ENCODE measurements at regions not wholly inside any gene's neighbourhood (a gene's known extent, or its start where the extent isn't known, plus 50 kb on each side); places are given as distances from the start of the nearest gene placed in this dataset.

GRCh38 chrX:45602151-45602550 lies 401.5 kb upstream of the DIPK2B start:
- Histone ChIP-seq H3K27ac (ENCODE audit: low read depth in 2 of 2, low read length in 1 of 2) (no peak overlapping the region), H3K27me3 (ENCODE audit: control insufficient read depth in 1 of 2, insufficient read depth in 2 of 2, low read length in 2 of 2) (no peaks in the 10 kb centered on the region), H3K9me3 (ENCODE audit: control insufficient read depth in 2 of 2, insufficient read depth in 1 of 2, low read depth in 1 of 2, low read length in 1 of 2) (no peaks in the 10 kb centered on the region), H3K4me3 (ENCODE audit: low read depth in 1 of 2, low read length in 2 of 2) (no peak overlapping the region), H3K4me1 (ENCODE audit: control insufficient read depth in 2 of 2, insufficient read depth in 2 of 2, low read length in 1 of 2) (no peaks in the 10 kb centered on the region), H3K36me3 (ENCODE audit: control insufficient read depth in 2 of 2, insufficient read depth in 2 of 2, low read length in 1 of 2) (no peaks in the 10 kb centered on the region)
- WGBS, 2 donors, result 32 to 53% methylated on average over 2 of the region's 2 CpGs

GRCh38 chrX:45601052-45601451 lies 400.4 kb upstream of the DIPK2B start:
- Histone ChIP-seq H3K9me3 (ENCODE audit: control insufficient read depth in 2 of 2, insufficient read depth in 1 of 2, low read depth in 1 of 2, low read length in 1 of 2) (no peaks in the 10 kb centered on the region), H3K36me3 (ENCODE audit: control insufficient read depth in 2 of 2, insufficient read depth in 2 of 2, low read length in 1 of 2) (no peaks in the 10 kb centered on the region), H3K4me1 (ENCODE audit: control insufficient read depth in 2 of 2, insufficient read depth in 2 of 2, low read length in 1 of 2) (no peaks in the 10 kb centered on the region), H3K27me3 (ENCODE audit: control insufficient read depth in 1 of 2, insufficient read depth in 2 of 2, low read length in 2 of 2) (peaks cover 0 to 3% of the 10 kb centered on the region in 2 donors), H3K27ac (ENCODE audit: low read depth in 2 of 2, low read length in 1 of 2) (no peak overlapping the region), H3K4me3 (ENCODE audit: low read depth in 1 of 2, low read length in 2 of 2) (no peak overlapping the region)
- 55 to 83% methylated on average over 5 of the region's 5 CpGs for WGBS, 2 donors

GRCh38 chrX:45598861-45599260 lies 398.2 kb upstream of the DIPK2B start:
- no peaks in the 10 kb centered on the region for H3K36me3 ChIP-seq (ENCODE audit: control insufficient read depth in 2 of 2, insufficient read depth in 2 of 2, low read length in 1 of 2)
- 72 to 94% methylated on average over 3 of the region's 3 CpGs for WGBS, 2 donors
- H3K9me3 ChIP-seq (ENCODE audit: control insufficient read depth in 2 of 2, insufficient read depth in 1 of 2, low read depth in 1 of 2, low read length in 1 of 2), result no peaks in the 10 kb centered on the region
- no peak overlapping the region for H3K4me3 ChIP-seq (ENCODE audit: low read depth in 1 of 2, low read length in 2 of 2)
- peaks cover 0 to 3% of the 10 kb centered on the region in 2 donors for H3K27me3 ChIP-seq (ENCODE audit: control insufficient read depth in 1 of 2, insufficient read depth in 2 of 2, low read length in 2 of 2)
- H3K27ac ChIP-seq (ENCODE audit: low read depth in 2 of 2, low read length in 1 of 2), result no peak overlapping the region
- H3K4me1 ChIP-seq (ENCODE audit: control insufficient read depth in 2 of 2, insufficient read depth in 2 of 2, low read length in 1 of 2), result no peaks in the 10 kb centered on the region

GRCh38 chrX:45596188-45596808 lies 395.6 kb upstream of the DIPK2B start:
- 48 to 60% methylated on average over 2 of the region's 2 CpGs for WGBS, 2 donors
- Histone ChIP-seq H3K9me3 (ENCODE audit: control insufficient read depth in 2 of 2, insufficient read depth in 1 of 2, low read depth in 1 of 2, low read length in 1 of 2) (no peaks in the 10 kb centered on the region), H3K36me3 (ENCODE audit: control insufficient read depth in 2 of 2, insufficient read depth in 2 of 2, low read length in 1 of 2) (no peaks in the 10 kb centered on the region), H3K27ac (ENCODE audit: low read depth in 2 of 2, low read length in 1 of 2) (no peak overlapping the region), H3K4me1 (ENCODE audit: control insufficient read depth in 2 of 2, insufficient read depth in 2 of 2, low read length in 1 of 2) (no peaks in the 10 kb centered on the region), H3K4me3 (ENCODE audit: low read depth in 1 of 2, low read length in 2 of 2) (no peak overlapping the region), H3K27me3 (ENCODE audit: control insufficient read depth in 1 of 2, insufficient read depth in 2 of 2, low read length in 2 of 2) (peaks cover 0 to 3% of the 10 kb centered on the region in 2 donors)

- WGBS, 2 donors, result 73 to 92% methylated on average over 3 of the region's 3 CpGs
- Histone ChIP-seq H3K4me3 (ENCODE audit: low read depth in 1 of 2, low read length in 2 of 2) (no peak overlapping the region), H3K27me3 (ENCODE audit: control insufficient read depth in 1 of 2, insufficient read depth in 2 of 2, low read length in 2 of 2) (peaks cover 0 to 3% of the 10 kb centered on the region in 2 donors), H3K4me1 (ENCODE audit: control insufficient read depth in 2 of 2, insufficient read depth in 2 of 2, low read length in 1 of 2) (no peaks in the 10 kb centered on the region), H3K9me3 (ENCODE audit: control insufficient read depth in 2 of 2, insufficient read depth in 1 of 2, low read depth in 1 of 2, low read length in 1 of 2) (no peaks in the 10 kb centered on the region), H3K36me3 (ENCODE audit: control insufficient read depth in 2 of 2, insufficient read depth in 2 of 2, low read length in 1 of 2) (no peaks in the 10 kb centered on the region), H3K27ac (ENCODE audit: low read depth in 2 of 2, low read length in 1 of 2) (no peak overlapping the region)
These were observed 391.4 kb upstream of the DIPK2B start for GRCh38 chrX:45592101-45592500.

- H3K27me3 ChIP-seq (ENCODE audit: control insufficient read depth in 1 of 2, insufficient read depth in 2 of 2, low read length in 2 of 2), result peaks cover 0 to 3% of the 10 kb centered on the region in 2 donors
- H3K9me3 ChIP-seq (ENCODE audit: control insufficient read depth in 2 of 2, insufficient read depth in 1 of 2, low read depth in 1 of 2, low read length in 1 of 2), result no peaks in the 10 kb centered on the region
- H3K36me3 ChIP-seq (ENCODE audit: control insufficient read depth in 2 of 2, insufficient read depth in 2 of 2, low read length in 1 of 2), result no peaks in the 10 kb centered on the region
- H3K4me3 ChIP-seq (ENCODE audit: low read depth in 1 of 2, low read length in 2 of 2), result no peak overlapping the region
- no peak overlapping the region for H3K27ac ChIP-seq (ENCODE audit: low read depth in 2 of 2, low read length in 1 of 2)
- WGBS, 2 donors, result 84 to 85% methylated on average over 2 of the region's 2 CpGs
- no peaks in the 10 kb centered on the region for H3K4me1 ChIP-seq (ENCODE audit: control insufficient read depth in 2 of 2, insufficient read depth in 2 of 2, low read length in 1 of 2)
These were observed 391.0 kb upstream of the DIPK2B start for GRCh38 chrX:45591650-45592049.

- H3K27me3 ChIP-seq (ENCODE audit: control insufficient read depth in 1 of 2, insufficient read depth in 2 of 2, low read length in 2 of 2), result no peaks in the 10 kb centered on the region
- WGBS, 2 donors, result 48 to 52% methylated on average over 2 of the region's 2 CpGs
- H3K36me3 ChIP-seq (ENCODE audit: control insufficient read depth in 2 of 2, insufficient read depth in 2 of 2, low read length in 1 of 2), result no peaks in the 10 kb centered on the region
- H3K4me3 ChIP-seq (ENCODE audit: low read depth in 1 of 2, low read length in 2 of 2), result no peak overlapping the region
- no peak overlapping the region for H3K27ac ChIP-seq (ENCODE audit: low read depth in 2 of 2, low read length in 1 of 2)
- peaks cover 3 to 4% of the 10 kb centered on the region in 2 donors for H3K9me3 ChIP-seq (ENCODE audit: control insufficient read depth in 2 of 2, insufficient read depth in 1 of 2, low read depth in 1 of 2, low read length in 1 of 2)
- no peaks in the 10 kb centered on the region for H3K4me1 ChIP-seq (ENCODE audit: control insufficient read depth in 2 of 2, insufficient read depth in 2 of 2, low read length in 1 of 2)
These were observed 384.0 kb upstream of the DIPK2B start for GRCh38 chrX:45584717-45585116.

GRCh38 chrX:45577361-45577760 lies 376.7 kb upstream of the DIPK2B start:
- no peak overlapping the region for H3K4me3 ChIP-seq (ENCODE audit: low read depth in 1 of 2, low read length in 2 of 2)
- H3K9me3 ChIP-seq (ENCODE audit: control insufficient read depth in 2 of 2, insufficient read depth in 1 of 2, low read depth in 1 of 2, low read length in 1 of 2), result peaks cover 3 to 10% of the 10 kb centered on the region in 2 donors
- no peaks in the 10 kb centered on the region for H3K36me3 ChIP-seq (ENCODE audit: control insufficient read depth in 2 of 2, insufficient read depth in 2 of 2, low read length in 1 of 2)
- no peak overlapping the region for H3K27ac ChIP-seq (ENCODE audit: low read depth in 2 of 2, low read length in 1 of 2)
- no peaks in the 10 kb centered on the region for H3K27me3 ChIP-seq (ENCODE audit: control insufficient read depth in 1 of 2, insufficient read depth in 2 of 2, low read length in 2 of 2)
- WGBS, 2 donors, result 73 to 96% methylated on average over 1 of the region's 1 CpG
- H3K4me1 ChIP-seq (ENCODE audit: control insufficient read depth in 2 of 2, insufficient read depth in 2 of 2, low read length in 1 of 2), result no peaks in the 10 kb centered on the region

GRCh38 chrX:45571453-45571852 lies 370.8 kb upstream of the DIPK2B start:
- Histone ChIP-seq H3K36me3 (ENCODE audit: control insufficient read depth in 2 of 2, insufficient read depth in 2 of 2, low read length in 1 of 2) (no peaks in the 10 kb centered on the region), H3K27me3 (ENCODE audit: control insufficient read depth in 1 of 2, insufficient read depth in 2 of 2, low read length in 2 of 2) (no peaks in the 10 kb centered on the region), H3K27ac (ENCODE audit: low read depth in 2 of 2, low read length in 1 of 2) (no peak overlapping the region), H3K9me3 (ENCODE audit: control insufficient read depth in 2 of 2, insufficient read depth in 1 of 2, low read depth in 1 of 2, low read length in 1 of 2) (no peaks in the 10 kb centered on the region), H3K4me1 (ENCODE audit: control insufficient read depth in 2 of 2, insufficient read depth in 2 of 2, low read length in 1 of 2) (no peaks in the 10 kb centered on the region), H3K4me3 (ENCODE audit: low read depth in 1 of 2, low read length in 2 of 2) (no peak overlapping the region)
- 65 to 84% methylated on average over 4 of the region's 4 CpGs for WGBS, 2 donors

- H3K36me3 ChIP-seq (ENCODE audit: control insufficient read depth in 2 of 2, insufficient read depth in 2 of 2, low read length in 1 of 2), result no peaks in the 10 kb centered on the region
- 77 to 86% methylated on average over 2 of the region's 2 CpGs for WGBS, 2 donors
- no peaks in the 10 kb centered on the region for H3K4me1 ChIP-seq (ENCODE audit: control insufficient read depth in 2 of 2, insufficient read depth in 2 of 2, low read length in 1 of 2)
- no peaks in the 10 kb centered on the region for H3K27me3 ChIP-seq (ENCODE audit: control insufficient read depth in 1 of 2, insufficient read depth in 2 of 2, low read length in 2 of 2)
- H3K27ac ChIP-seq (ENCODE audit: low read depth in 2 of 2, low read length in 1 of 2), result no peak overlapping the region
- H3K4me3 ChIP-seq (ENCODE audit: low read depth in 1 of 2, low read length in 2 of 2), result no peak overlapping the region
- no peaks in the 10 kb centered on the region for H3K9me3 ChIP-seq (ENCODE audit: control insufficient read depth in 2 of 2, insufficient read depth in 1 of 2, low read depth in 1 of 2, low read length in 1 of 2)
These were observed 365.8 kb upstream of the DIPK2B start for GRCh38 chrX:45566456-45566855.

Measured in esophagus (tissue), 2 donors.